D721Med (cell line): ENCODE measurements at regions not wholly inside any gene's neighbourhood (a gene's known extent, or its start where the extent isn't known, plus 50 kb on each side); places are given as distances from the start of the nearest gene placed in this dataset.

Experiments
- DNase-seq: peaks from one replicate; pipeline ENCODE4 v3.0.0; 2011; ENCODE audit warnings: low spot score; ENCODE audit not compliant: insufficient read length
- FAIRE-seq: peaks from 2 replicates; lab custom pipeline; 2011; peaks lifted over from hg19 to GRCh38; lab: Jason Lieb, UNC
- TF ChIP-seq, protein P1 (sequence below): IDR thresholded peaks from 2 replicates; pipeline ENCODE4 v1.5.1; 2012; ENCODE audit warnings: mild to moderate bottlenecking, control low read depth; ENCODE audit not compliant: insufficient read depth; ENCODE audit errors: missing control alignments

DNA sequence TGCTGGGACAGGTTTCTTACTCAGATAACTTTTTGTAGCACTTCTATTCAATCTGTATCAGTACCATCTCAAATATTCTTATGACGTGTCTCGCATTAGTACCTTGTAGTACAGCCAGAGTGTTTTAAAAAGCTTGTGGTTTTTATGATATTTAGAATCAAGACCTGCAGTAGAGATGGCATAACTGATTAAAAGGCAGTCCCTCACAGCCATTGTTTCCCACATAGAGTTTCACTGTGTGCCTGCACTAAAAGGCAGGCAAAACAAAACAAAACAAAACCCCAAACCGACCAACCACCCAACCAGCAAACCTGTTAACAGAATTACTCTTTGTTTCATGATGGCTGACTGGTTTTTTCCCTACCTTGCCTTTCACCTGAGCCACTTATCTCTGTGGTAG lies 221.3 kb upstream of the DGKB start:
- DNase-seq (no peak), FAIRE-seq (no peak)
- TF ChIP-seq, protein P1, sequence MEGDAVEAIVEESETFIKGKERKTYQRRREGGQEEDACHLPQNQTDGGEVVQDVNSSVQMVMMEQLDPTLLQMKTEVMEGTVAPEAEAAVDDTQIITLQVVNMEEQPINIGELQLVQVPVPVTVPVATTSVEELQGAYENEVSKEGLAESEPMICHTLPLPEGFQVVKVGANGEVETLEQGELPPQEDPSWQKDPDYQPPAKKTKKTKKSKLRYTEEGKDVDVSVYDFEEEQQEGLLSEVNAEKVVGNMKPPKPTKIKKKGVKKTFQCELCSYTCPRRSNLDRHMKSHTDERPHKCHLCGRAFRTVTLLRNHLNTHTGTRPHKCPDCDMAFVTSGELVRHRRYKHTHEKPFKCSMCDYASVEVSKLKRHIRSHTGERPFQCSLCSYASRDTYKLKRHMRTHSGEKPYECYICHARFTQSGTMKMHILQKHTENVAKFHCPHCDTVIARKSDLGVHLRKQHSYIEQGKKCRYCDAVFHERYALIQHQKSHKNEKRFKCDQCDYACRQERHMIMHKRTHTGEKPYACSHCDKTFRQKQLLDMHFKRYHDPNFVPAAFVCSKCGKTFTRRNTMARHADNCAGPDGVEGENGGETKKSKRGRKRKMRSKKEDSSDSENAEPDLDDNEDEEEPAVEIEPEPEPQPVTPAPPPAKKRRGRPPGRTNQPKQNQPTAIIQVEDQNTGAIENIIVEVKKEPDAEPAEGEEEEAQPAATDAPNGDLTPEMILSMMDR: no peak

DNA sequence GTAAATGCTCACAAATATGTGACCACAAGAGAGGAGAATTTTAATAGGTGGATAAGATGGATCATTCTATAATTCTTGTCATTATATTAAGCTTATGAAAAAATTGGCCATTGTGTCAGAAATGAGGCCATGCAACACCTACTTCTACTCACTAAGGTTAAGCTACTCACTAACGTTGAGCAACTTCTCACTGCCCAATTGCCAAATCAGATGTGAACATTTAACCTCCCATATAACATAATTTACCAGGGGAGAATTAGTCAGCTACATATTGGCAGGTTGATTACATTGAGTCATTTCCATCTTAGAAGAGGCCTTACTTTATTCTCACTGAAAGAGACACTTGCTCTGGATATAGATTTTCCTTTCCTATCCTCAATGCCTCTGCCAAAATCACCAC lies 211.2 kb upstream of the DGKB start:
- DNase-seq (no peak), FAIRE-seq (no peak)
- TF ChIP-seq, protein P1: no peak

DNA sequence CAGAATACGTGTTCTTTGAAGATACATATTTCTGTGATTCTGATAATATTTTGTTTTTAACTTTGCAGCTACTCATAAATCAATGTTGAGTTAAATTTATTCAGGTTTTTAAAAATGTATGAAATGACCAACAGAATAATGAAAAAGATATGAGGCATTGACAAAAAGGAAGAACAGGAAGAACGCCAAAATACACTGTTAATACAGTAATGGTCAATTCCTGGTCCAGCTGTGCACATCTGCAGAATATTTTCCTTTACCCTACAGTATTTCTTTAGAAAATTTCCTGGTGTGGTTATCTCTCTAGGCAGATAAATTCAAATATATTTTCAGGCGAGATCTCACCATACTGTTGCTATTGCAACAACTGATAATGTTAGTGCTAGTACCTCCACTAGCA lies 203.2 kb upstream of the DGKB start:
- no peak for DNase-seq
- no peak for FAIRE-seq
- TF ChIP-seq, protein P1: no peak

DNA sequence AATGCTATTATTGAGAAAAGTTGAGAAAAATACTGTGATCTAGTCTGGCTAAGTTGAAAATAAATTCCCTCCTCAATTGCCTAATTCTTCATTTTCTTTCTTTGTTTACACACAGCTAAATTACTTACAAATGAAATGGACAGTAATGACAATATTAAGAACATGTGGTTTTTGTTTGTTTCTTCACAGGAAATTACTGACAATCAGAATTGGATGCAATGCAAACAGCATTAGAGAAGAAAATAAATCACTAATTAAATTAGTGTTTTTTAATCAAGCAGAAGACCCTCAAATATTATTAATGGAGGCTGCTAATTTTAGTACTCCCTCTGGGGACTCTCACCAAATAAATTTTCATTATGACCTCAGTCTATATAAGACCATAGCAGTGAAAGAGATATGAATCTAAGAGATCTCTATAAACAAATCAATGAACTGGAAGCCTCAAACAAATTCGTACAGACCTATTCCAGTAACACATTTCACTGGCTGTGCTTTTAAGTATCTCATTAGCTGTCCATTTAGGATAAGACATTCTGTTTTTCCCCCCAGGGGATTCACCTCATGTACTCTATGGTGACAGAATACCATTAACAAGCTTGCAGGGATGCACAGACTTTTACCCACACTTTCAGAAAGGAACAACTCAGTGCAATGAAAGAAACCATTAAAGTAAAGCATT lies 202.0 kb upstream of the DGKB start:
- no peak for FAIRE-seq
- no peak for DNase-seq
- TF ChIP-seq, protein P1: no peak

DNA sequence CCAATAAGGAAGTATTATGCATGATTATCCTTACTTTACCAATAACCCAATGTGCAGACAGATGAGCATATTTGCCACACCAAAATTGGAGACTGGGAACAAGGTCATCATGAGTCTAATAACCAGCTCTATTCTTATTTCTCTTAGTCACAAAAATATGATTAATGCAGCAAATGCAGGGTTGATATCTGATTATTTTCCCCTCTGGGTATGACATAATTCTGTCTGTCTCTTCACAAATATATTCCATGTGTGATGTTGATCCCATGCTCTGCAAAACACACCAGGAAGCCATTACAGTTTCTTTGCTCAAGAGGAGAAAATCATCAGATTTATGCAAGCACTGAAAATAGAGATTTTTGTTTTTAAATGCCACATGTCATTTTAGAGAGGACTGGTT lies 196.5 kb upstream of the DGKB start:
- TF ChIP-seq, protein P1: no peak
- no peak for FAIRE-seq
- no peak for DNase-seq

DNA sequence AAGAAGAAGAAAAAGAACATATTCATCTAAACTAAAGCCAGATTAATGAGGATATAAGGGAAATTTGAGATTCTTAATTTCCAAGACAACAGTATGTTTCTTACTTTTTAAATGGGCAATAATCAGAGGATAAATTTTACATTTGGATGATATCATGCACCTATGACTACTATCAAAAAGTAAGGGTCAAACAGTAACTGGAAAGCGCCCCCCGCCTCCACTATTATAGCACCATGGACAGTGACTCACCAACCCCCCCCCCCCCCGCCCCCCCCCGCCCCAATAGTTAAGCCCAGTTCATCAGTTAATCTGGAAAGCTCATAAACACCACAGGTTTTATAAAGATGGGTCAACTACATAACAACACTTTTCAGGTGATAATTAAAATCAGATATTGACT lies 194.3 kb upstream of the DGKB start:
- no peak for FAIRE-seq
- DNase-seq: no peak
- TF ChIP-seq, protein P1: no peak

DNA sequence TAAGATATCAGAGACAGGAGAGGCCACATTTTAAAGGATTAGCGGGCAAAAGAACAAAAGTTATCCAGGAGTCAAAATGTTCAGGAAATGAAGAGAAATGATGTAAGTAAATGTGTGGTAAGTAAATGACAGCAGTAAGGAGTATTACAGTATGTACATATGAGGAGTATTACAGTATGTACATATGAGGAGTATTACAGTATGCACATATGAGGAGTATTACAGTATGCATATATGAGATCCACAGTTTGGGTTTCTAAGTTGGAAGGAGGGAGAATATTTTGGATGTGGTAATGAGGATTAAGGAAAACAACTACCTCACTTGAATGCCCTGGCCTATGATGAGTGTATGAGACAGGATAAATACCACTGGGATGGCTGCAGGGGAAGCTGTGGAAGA lies 192.4 kb upstream of the DGKB start:
- TF ChIP-seq, protein P1: no peak
- DNase-seq (no peak), FAIRE-seq (no peak)
